Adrenal gland (tissue), 5 donors: ENCODE measurements at regions not wholly inside any gene's neighbourhood (a gene's known extent, or its start where the extent isn't known, plus 50 kb on each side); places are given as distances from the start of the nearest gene placed in this dataset.

Experiments
- CTCF ChIP-seq, 6 experiments: fragments of 450-650 bp in 4 of 6; fragments of 200-600 bp in 2 of 6; sonication (generic) in 1 of 6; IDR thresholded peaks; 1 replicate in 5 of 6; 2 replicates in 1 of 6; pipeline versions ENCODE4 v1.5.1 to v1.8.0; 2016 to 2021; ENCODE audit warnings: antibody characterized with exemption in 6 of 6, mild to moderate bottlenecking in 2 of 6, moderate library complexity in 1 of 6
- POLR2A ChIP-seq, 2 donors: fragments of 450-650 bp; IDR thresholded peaks; one replicate each; pipeline ENCODE4 v1.6.1; 2017; ENCODE audit warnings: antibody characterized with exemption in 2 of 2, mild to moderate bottlenecking in 2 of 2, moderate library complexity in 1 of 2
- donor health status: DM: no; HTN: no; CAD: no.

GRCh38 chrX:39577985-39578869 lies 519.5 kb downstream of the BCOR start:
- TF ChIP-seq CTCF (IDR thresholded peaks at IDR 0.05) (no peak), POLR2A (IDR thresholded peaks at IDR 0.05) (no peak)
